WERI-Rb-1 (cell line): ENCODE measurements at regions not wholly inside any gene's neighbourhood (a gene's known extent, or its start where the extent isn't known, plus 50 kb on each side); places are given as distances from the start of the nearest gene placed in this dataset.

Experiments
- DNase-seq: peaks from one replicate; pipeline ENCODE4 v3.0.0-alpha.2; 2020
- H3K27ac ChIP-seq: fragments of 250-450 bp; sonication (Bioruptor Pico); 2 replicates; pipeline ENCODE4 v1.5.1; 2020; ENCODE audit warnings: mild to moderate bottlenecking, moderate library complexity
- H3K27me3 ChIP-seq: fragments of 250-450 bp; sonication (Bioruptor Pico); 2 replicates; pipeline ENCODE4 v1.5.1; 2021; ENCODE audit warnings: mild to moderate bottlenecking, low read depth, moderate library complexity; ENCODE audit not compliant: insufficient read depth, severe bottlenecking
- H3K36me3 ChIP-seq: fragments of 250-450 bp; sonication (Bioruptor Pico); 2 replicates; pipeline ENCODE4 v1.5.1; 2020; ENCODE audit warnings: mild to moderate bottlenecking, moderate library complexity
- H3K4me3 ChIP-seq: 2 replicates; pipeline ENCODE4 v1.5.1; 2011; ENCODE audit warnings: low read depth, mild to moderate bottlenecking, control low read depth, low read length
- H3K9me3 ChIP-seq: fragments of 250-450 bp; sonication (Bioruptor Pico); 2 replicates; pipeline ENCODE4 v1.5.1; 2021; ENCODE audit warnings: mild to moderate bottlenecking, moderate library complexity; ENCODE audit not compliant: severe bottlenecking
- CTCF ChIP-seq: IDR thresholded peaks from 2 replicates; pipeline ENCODE4 v1.5.1; 2011; ENCODE audit warnings: low read depth, mild to moderate bottlenecking, control low read depth, inconsistent platforms, low read length

- Histone ChIP-seq H3K27me3 (no peaks in the 10 kb centered on the region), H3K27ac (no peak overlapping the region), H3K9me3 (no peaks in the 10 kb centered on the region), H3K36me3 (no peaks in the 10 kb centered on the region), H3K4me3 (no peak overlapping the region)
- TF ChIP-seq CTCF, result no peak
- no peak for DNase-seq
Observed at GRCh38 chr4:35253331-35253730, 991.0 kb downstream of the ARAP2 start.

- Histone ChIP-seq H3K27me3 (no peaks in the 10 kb centered on the region), H3K4me3 (no peak overlapping the region), H3K27ac (no peak overlapping the region), H3K9me3 (no peaks in the 10 kb centered on the region), H3K36me3 (no peaks in the 10 kb centered on the region)
- DNase-seq, result no peak
- TF ChIP-seq CTCF, result no peak
Observed at GRCh38 chr4:35286434-35286833, 957.9 kb downstream of the ARAP2 start.

GRCh38 chr4:35300996-35301774 lies 943.1 kb downstream of the ARAP2 start:
- TF ChIP-seq CTCF, result no peak
- H3K27ac ChIP-seq, result no peak overlapping the region
- H3K9me3 ChIP-seq, result no peaks in the 10 kb centered on the region
- no peaks in the 10 kb centered on the region for H3K36me3 ChIP-seq
- no peak for DNase-seq
- no peak overlapping the region for H3K4me3 ChIP-seq
- H3K27me3 ChIP-seq, result no peaks in the 10 kb centered on the region

GRCh38 chr4:35315419-35315818 lies 928.9 kb downstream of the ARAP2 start:
- Histone ChIP-seq H3K4me3 (no peak overlapping the region), H3K27ac (no peak overlapping the region), H3K27me3 (no peaks in the 10 kb centered on the region), H3K9me3 (no peaks in the 10 kb centered on the region), H3K36me3 (no peaks in the 10 kb centered on the region)
- no peak for DNase-seq
- TF ChIP-seq CTCF, result no peak

- Histone ChIP-seq H3K27ac (no peak overlapping the region), H3K4me3 (no peak overlapping the region), H3K9me3 (no peaks in the 10 kb centered on the region), H3K36me3 (no peaks in the 10 kb centered on the region), H3K27me3 (no peaks in the 10 kb centered on the region)
- no peak for TF ChIP-seq CTCF
- DNase-seq, result no peak
Observed at GRCh38 chr4:35325908-35326453, 918.3 kb downstream of the ARAP2 start.
